ENCODE measurements at regions not wholly inside any gene's neighbourhood (a gene's known extent, or its start where the extent isn't known, plus 50 kb on each side); places are given as distances from the start of the nearest gene placed in this dataset.
"Not testable (repeated sequence)": the region's sequence is repeated elsewhere in the genome, so short reads cannot be mapped to it uniquely, and the experiment has no call there.

DNA sequence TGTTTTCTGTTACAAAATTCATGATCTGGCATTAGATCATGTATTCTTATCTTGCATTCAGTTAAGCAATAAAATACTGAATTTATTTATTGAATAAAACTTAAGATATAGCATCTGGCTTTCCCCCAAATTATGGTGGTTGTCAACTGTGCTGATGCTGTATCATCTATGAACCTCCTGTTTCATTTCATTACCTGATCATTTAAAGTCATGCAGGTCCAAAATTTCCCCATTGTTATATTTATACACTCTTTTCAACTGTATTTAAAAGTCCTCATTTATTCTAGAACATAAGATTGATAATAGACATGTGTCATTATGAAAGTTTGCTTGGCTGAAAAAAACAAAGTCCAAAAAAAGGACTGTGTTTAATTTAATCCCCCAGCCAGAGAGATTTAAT lies 627.4 kb upstream of the ADGRB3 start:
- no peak for DNase-seq

DNA sequence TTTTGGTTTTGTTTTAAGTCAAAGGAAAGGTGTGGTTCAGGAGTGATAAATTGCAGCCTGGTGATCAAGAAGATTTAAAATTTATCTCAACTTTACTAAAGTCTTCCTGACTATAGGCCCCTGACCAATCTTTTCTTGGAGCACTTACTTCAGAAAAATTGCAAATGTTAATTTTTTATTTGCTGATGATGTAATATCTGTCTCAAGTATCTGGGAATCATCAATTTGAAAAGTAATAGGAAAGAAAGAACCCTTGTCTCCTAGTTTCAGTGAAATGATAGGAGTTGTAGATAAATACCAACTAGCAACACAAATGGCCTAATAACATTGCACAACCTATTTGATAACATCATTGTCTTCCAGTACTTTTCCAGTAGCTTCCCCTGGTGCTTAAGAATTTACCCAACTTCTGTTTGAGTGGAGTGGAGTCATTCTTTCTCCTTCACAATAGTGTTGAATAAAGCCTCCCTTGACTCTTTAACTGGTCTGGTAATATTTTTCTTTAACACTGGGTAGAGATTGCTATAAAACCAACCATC lies 648.3 kb upstream of the ADGRB3 start:
- DNase-seq, result no peak

DNA sequence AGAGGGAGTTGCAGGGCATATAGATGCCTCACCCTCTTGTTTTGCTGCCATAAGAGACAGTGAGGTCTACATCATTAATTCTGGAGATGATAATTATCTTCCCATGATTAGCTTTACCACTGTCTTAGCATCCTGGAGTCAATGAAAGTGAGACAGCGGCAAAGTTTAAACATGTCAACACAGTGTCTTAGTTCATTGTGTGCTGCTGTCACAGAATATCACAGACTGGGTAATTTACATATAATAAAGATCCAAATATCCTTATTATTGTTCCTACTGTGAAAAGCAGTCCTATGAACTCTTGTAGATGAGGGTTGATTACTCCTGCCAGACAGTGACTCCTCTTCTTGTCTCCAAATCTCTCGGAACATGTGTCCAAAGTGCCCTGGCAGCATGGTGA lies 658.6 kb upstream of the ADGRB3 start:
- DNase-seq, result no peak

DNA sequence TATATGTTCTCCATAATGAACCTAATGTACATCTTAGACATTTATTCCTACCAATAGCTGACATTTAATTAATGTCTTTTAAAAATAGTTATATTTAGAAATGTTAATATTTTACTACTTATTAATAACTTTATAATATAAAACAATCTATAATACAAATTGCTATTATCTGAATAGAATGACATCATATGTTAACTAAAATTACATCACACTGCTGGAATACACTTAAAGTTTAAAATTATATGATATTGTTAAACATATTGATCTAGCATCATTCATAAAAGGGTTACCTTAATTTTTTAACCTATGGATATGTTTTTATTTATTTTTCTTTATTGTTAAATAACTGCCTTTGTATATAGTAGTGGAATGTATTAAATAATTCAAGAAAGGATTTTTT lies 660.2 kb upstream of the ADGRB3 start:
- no peak for DNase-seq

DNA sequence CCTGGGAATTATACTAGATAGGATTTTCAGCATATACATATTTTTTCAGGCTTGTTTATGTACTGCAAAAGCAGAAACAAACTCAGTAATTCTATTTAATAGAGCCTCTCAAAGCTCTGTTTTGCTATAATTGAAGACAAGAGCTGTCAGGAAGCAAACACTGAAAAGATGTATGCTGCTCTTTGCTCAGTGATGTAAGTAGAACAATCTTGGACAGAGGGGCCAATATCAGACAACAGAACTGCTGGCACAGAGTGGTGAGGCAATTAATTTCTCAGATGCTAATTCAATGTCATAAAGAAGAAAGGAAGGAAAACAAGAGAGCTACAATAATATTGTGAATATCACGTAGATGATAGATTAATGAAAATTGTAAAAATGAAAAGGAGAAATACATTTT lies 663.3 kb upstream of the ADGRB3 start:
- DNase-seq, result no peak

DNA sequence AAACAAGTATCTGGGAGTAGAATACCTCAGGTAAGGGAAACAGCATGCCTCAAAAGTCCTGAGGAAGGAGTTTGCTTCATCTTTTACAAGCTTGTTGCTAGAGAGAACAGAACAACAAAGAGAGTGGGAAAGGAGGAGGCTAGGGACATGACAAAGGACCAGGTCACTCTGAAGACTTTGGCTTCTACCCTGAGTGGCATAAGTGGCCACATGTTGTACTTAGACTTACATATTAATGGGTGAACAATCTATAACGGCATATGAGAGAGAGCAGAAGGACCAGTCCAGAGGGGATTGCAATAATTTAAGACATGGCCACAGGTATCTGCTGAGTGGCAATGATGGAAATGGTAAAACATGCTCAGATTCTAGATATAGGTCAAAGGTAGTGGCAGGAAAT lies 668.3 kb upstream of the ADGRB3 start:
- no peak for DNase-seq

DNA sequence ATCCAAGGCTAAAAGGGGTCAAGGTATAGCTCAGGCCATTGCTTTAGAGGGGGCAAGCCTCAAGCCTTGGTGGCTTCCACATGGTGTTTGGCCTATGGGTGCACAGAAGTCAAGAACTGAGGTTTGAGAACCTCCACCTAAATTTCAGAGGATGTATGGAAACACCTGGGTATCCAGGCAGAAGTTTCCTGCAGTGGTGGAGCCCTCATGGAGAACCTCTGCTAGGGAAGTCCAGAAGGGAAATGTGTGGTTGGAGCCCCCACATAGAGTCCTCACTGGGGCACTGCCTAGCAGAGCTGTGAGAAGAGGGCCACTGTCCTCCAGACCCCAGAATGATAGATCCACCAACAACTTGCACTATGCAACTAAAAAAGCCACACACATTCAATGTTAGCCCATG lies 678.7 kb upstream of the ADGRB3 start:
- no peak for DNase-seq

DNA sequence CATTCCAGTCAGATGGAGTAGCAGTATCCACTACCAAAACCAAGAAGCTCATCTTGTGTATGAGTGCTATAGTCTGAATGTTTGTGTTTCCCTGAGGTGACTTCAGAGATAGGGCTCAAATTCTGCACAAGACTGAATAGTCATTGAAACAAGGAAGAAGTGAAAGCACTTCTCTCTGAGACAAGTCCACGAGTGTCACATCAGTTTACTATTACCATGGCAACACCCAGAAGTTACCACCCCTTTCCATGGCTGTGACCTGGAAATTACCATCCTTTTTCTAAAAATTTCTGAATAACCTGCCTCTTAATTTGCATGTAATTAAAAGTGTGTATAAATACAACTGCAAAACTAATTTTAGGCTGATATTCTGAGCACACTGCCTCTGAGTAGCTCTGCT lies 682.1 kb upstream of the ADGRB3 start:
- DNase-seq, result no peak

DNA sequence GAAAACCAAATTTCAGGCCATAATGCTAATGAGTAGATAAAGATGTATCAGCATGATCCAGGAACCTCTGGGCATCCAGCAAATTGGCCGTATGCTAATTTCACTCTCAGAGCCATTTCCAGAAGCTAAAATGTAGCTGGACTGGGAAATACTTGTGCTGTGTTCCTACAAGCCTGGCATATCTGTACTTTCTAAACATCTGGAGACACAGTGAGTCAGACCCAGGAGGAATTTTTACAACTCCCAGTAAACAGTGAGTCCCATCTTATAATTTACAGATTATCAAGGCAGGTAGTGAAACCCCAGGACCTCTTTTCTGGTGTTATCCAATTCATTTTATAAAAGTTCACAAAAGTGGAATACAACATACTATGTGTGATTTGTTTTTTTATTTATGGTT lies 683.0 kb upstream of the ADGRB3 start:
- no peak for DNase-seq

DNA sequence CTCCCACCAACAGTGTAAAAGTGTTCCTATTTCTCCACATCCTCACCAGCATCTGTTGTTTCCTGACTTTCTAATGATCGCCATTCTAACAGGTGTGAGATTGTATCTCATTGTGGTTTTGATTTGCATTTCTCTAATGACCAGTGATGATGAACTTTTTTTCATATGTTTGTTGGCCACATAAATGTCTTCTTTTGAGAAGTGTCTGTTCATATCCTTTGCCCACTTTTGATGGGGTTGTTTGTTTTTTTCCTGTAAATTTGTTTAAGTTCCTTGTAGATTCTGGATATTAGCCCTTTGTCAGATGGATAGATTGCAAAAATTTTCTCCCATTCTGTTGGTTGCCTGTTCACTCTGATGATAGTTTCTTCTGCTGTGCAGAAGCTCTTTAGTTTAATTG lies 687.3 kb upstream of the ADGRB3 start:
- DNase-seq, result not testable (repeated sequence)

DNA sequence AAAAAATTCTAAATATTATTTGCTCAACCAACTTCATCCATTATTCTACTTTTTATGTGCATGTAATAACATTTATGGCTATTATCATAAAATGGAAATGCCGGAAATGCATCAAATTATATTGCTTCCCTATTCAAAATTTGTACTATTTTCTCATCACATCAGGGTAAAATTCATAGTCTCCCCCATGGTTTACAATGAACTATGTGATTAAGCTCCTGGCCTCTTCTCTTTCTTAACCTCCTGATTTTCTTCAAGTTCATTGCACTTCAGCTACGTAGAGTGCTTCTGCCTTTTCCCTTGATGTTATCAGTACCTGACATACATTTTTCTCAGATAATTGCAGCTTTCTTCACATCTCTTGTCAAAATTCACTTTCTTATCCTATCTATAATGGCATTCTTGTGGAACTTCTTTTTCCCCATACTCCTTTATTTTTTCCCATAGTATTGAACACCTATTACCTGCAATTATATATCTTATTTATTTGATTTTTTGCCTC lies 699.1 kb upstream of the ADGRB3 start:
- no peak for DNase-seq

DNA sequence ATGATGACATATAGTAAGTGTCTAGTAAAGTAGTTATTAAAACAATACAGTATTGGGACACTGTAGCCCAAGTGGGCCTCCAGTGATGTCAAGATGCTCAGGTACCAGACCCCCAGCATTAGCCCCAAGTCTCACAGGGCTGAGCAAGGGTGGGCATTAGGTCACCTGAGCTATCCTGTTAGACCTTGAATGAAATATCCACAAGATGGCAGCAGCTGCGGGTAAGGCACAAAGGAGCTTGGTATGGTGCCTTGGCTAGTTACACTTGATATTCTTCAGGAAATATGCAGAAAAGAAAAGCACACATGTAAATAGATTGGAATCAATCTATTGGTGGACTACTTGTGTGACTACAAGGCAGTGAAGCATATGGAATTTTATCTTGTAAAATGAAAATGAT lies 701.8 kb upstream of the ADGRB3 start:
- no peak for DNase-seq

DNA sequence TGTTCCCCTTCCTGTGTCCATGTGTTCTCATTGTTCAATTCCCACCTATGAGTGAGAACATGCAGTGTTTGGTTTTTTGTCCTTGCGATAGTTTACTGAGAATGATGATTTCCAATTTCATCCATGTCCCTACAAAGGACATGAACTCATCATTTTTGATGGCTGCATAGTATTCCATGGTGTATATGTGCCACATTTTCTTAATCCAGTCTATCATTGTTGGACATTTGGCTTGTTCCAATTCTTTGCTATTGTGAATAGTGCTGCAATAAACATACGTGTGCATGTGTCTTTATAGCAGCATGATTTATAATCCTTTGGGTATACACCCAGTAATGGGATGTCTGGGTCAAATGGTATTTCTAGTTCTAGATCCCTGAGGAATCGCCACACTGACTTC lies 712.5 kb upstream of the ADGRB3 start:
- not testable (repeated sequence) for DNase-seq

DNA sequence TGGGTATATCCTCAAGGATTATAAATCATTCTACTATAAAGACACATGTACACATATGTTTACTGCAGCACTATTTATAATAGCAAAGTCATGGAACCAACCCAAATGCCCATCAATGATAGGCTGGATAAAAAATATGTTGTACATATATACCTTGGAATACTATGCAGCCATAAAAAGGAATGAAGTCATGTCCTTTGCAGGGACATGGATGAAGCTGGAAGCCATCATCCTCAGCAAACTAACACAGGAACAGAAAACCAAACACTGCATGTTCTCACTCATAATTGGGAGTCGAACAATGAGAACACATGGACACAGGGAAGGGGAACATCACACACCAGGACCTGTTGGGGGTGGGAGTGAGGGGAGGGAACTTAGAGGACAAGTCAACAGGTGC lies 715.0 kb upstream of the ADGRB3 start:
- DNase-seq, result not testable (repeated sequence)

DNA sequence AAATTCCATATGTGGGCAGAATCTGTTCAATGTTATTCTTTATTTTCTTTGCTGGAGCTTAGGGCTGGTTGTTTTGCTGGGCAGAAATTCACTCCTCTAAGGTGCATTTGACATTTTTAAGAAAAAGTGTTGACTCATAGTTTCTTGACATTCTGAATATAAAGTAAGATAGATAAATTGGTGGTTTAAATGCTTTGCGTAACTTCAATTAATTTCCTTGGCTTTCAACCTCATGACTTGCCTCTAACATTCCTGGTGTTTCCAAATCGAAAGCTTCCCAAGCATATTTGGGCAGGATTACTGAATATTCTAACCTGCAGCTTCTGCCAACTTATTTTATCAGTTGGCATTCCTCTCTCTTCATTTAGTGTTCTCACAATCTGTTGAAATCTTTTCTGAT lies 718.7 kb upstream of the ADGRB3 start:
- DNase-seq, result no peak

DNA sequence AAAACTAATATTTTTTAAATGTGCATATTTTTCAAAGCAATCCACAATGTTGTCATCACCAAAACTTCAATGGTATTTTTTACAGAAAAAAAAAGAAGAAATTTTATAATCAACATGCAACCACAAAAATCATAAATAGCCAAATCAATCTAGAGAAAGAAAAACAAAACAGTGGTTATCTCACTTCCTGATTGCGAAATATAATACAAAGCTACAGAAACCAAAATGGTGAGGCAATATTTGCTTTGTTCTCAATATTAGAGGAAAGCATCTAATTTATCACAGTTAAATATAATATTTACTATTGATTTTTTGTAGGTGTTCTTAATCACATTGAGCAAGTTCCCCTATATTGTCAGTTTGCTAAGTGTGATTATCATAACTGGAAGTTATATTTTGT lies 720.7 kb upstream of the ADGRB3 start:
- DNase-seq, result no peak

DNA sequence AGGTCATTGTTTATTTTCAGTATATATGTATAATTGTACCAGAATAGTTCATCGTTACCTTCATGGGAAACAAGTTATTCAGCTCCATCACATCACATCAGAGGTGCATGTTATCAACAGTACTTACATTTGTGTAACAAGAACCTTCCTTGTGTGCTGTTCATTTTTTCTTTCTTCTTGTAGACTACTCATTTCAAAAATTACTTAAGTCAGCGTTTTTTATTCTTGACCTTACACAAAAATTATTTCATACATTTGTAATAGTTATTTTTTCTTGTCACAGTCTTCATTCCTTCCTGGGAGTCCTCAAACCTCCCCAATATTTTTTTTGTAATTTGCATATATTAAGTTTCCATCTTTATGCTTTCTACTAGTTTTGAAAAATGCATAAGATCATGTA lies 725.7 kb upstream of the ADGRB3 start:
- DNase-seq, result no peak

DNA sequence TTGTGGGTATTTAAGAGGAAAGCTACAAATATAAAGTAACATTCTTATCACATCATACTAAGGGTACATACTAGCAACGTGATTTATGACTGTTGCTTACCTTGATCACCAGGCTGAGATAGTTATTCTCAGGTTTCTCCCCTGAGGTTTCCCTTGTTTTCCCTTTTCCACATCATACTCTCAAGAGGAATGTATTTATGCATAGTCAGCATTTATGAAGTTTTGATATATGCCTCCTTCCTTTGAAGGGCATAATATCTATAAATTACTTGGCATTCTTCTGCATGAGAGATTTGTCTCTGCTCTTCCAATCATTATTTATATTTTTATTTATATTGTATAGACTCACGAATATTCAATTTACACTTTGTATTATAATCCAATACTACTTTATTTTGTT lies 726.7 kb upstream of the ADGRB3 start:
- no peak for DNase-seq

DNA sequence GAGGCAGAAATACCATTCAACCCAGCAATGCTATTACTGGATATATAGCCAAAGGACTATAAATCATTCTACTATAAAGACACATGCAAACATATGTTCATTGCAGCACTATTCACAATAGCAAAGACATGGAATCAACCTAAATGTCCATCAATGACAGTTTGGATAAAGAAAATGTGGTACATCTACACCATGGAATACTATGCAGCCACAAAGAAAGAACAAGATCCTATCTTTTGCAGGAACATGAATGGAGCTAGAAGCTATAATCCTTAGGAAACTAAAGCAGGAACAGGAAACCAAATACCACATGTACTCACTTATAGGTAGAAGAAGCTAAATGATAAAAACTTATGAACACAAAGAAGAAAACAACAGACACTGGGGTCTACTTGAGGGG lies 730.3 kb upstream of the ADGRB3 start:
- DNase-seq, result not testable (repeated sequence)

DNA sequence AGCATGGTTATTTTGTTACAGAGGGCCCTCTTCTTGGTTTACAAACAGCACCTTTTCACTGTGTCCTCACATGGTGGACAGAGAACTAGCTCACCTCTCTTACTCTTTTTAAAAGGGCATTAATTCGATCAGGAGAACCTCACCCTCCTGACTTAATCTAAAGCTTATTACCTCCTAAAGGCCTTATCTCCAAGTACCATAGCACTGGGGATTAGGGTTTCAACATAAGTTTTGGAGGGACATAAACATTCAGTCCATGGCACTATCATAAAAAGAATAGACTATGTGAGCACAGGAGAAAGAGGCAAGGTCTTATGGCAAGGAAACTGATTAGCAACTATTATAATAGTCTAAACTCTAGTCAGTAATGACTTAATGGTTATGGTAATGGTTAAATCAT lies 736.2 kb upstream of the ADGRB3 start:
- no peak for DNase-seq

DNA sequence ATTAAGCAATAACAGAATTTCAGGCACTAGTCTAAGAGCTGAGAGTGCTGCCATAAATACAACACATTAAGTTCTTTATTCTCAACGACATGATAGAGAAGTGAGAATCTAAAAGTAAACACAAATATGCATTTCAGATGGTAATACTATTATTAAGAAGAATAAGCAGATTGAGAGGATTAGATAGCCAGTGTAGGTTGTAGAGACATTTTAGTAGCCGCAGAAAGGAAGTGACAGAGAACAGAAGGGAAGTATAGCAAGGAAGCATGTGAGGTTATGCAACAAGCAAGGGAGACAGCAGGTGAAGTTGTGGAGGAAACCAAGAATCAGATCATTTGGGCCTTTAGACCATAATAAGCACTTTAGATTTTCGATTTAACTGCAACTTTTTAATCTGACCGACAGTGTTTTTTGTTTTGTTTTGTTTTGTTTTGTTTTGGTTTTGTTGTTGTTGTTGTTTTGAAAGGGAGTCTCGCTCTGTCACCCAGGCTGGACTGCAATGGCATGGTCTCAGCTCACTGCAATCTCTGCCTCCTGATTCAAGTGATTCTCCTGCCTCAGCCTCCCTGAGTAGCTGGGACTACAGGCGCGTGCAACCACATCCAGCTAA lies 737.0 kb upstream of the ADGRB3 start:
- DNase-seq, result peak; percentile 28

DNA sequence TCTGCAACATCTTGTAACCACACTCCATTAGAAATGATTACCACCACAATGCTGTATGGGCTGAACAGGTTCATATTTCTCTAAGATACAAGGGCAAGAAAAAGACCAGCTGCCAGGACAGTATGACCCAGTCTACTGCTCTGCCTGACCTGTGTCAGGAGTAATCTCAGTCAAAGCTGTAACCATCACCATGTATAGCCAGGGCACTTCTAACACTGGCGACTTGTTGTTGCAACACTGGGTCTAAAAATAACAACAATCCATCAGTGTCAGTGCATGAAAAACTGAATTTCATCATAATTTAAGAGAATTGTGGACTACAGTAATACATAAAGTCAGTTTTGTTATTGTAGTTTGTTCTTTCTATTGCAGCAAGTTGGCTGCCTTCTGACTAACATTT lies 738.6 kb upstream of the ADGRB3 start:
- no peak for DNase-seq

DNA sequence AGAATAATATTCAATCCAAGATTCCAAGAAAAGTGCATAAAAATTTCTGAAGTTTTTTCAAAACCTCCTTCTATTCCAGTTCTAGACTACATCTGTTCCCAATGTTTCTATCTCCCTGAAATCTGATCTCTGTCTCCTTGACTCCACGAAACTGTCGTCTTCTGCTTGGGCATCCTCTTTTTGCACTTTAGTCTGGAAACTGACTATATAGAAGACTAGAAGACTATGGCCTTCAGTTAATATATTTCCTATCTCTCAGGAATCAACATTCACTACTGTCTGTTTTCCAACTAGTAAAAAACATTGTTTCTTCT lies 745.4 kb upstream of the ADGRB3 start:
- DNase-seq, result no peak

DNA sequence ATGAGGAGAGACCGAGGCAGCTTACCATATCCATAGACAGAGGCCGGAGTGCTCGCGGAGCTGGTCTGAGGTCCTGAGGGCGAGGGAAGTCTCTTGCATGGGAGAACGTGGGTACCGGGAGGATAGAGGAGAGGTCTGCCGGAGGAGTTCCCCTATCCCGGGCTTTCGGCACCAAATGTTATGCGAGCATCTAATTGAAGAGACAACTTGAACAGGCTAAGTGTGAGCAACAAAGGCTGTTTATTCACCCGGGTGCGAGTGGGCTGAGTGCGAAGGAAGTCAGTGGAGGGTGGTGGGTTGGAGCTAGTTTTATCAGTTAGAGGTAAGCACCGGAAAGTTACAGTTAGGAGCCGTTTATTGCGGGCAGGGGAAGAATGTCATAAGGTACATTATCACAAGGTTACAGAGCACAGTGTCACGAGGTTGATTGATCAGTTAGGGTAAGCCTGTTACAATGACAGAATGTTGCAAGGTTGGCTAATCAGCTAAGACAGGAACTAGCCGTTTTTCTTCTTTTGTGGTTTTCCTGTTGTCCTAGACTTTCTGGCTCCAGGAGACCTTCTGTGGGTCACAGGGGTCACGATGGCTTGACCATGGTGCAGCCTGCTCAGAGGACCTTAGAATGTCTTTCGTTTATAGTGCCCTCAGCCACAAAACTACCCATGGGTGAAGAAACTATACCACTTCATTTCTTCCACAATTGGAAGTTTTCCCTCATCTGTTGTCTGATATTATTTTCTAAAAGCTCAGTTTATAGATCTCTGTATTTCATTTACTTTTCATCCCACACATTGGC lies 746.0 kb upstream of the ADGRB3 start:
- DNase-seq, result peak; percentile 81

DNA sequence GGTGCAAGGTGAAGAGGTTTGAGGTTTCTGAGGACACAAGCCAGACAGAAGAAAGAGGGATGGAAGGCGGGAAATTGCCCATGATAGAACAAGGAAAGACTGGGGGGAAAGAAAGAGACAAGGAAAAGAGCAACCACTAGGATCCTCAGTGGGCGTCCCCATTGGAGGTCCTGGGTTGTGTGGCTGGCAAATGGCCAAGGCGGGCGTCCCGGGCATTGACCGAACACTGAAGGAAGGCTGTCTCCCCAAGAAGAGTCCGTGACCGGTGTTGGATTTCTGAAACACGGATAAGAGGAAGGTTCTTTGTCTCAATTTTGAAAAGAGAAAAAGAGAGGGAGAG lies 746.6 kb upstream of the ADGRB3 start:
- DNase-seq, result no peak
